Fibroblast of lung (primary cell): ENCODE measurements at regions not wholly inside any gene's neighbourhood (a gene's known extent, or its start where the extent isn't known, plus 50 kb on each side); places are given as distances from the start of the nearest gene placed in this dataset.

Source experiments
- EZH2 ChIP-seq: IDR thresholded peaks from 2 replicates; pipeline ENCODE4 v1.5.1; 2012; ENCODE audit warnings: low read length, control low read depth, mild to moderate bottlenecking; ENCODE audit errors: missing control alignments
- TF ChIP-seq, protein P1 (sequence below), 2 donors: IDR thresholded peaks in 1 of 2; conservative IDR thresholded peaks in 1 of 2; 1 replicate in 1 of 2; 2 replicates in 1 of 2; pipeline ENCODE4 v1.5.1; 2011 to 2012; ENCODE audit warnings: low read length in 2 of 2, control low read depth in 1 of 2, inconsistent platforms in 1 of 2, low read depth in 1 of 2, mild to moderate bottlenecking in 1 of 2

DNA sequence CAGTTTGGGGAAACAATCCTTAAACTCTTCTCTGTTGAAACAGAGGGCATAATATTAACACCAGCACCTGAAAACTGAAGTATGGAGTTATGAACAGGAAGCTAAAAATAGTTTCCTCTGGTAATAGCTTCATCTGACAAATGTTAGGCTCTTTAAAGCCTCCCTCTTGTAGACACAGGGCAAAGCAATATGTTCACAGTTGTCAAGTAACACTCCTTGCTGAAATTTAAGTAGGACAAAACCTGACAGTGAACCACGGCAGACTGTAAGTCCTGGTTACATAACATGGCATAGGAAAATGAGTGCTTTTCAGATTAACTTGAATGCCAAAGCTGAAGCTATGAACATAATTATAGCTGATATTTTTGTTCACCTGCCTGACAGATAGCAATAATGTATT lies 172.9 kb downstream of the CMPK2 start:
- TF ChIP-seq, protein P1, sequence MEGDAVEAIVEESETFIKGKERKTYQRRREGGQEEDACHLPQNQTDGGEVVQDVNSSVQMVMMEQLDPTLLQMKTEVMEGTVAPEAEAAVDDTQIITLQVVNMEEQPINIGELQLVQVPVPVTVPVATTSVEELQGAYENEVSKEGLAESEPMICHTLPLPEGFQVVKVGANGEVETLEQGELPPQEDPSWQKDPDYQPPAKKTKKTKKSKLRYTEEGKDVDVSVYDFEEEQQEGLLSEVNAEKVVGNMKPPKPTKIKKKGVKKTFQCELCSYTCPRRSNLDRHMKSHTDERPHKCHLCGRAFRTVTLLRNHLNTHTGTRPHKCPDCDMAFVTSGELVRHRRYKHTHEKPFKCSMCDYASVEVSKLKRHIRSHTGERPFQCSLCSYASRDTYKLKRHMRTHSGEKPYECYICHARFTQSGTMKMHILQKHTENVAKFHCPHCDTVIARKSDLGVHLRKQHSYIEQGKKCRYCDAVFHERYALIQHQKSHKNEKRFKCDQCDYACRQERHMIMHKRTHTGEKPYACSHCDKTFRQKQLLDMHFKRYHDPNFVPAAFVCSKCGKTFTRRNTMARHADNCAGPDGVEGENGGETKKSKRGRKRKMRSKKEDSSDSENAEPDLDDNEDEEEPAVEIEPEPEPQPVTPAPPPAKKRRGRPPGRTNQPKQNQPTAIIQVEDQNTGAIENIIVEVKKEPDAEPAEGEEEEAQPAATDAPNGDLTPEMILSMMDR (conservative IDR thresholded peaks at IDR 0.05 in 1 of 2, IDR thresholded peaks at IDR 0.05 in 1 of 2; ENCODE audit: low read depth in 1 of 2, low read length in 2 of 2), result no peak
- no peak for TF ChIP-seq EZH2
